RCC 7860 (cell line): ENCODE measurements at regions not wholly inside any gene's neighbourhood (a gene's known extent, or its start where the extent isn't known, plus 50 kb on each side); places are given as distances from the start of the nearest gene placed in this dataset.
A peak's percentile ranks its signal among the peaks of the same experiment; 100 is the strongest.

Experiments used
- DNase-seq: peaks from one replicate; pipeline ENCODE4 v3.0.0-alpha.2; 2015; ENCODE audit warnings: low spot score
- FAIRE-seq: peaks from 2 replicates; lab custom pipeline; 2012; peaks lifted over from hg19 to GRCh38; lab: Jason Lieb, UNC

- FAIRE-seq, result no peak
- DNase-seq, result peak; percentile 45
Measured at GRCh38 chr11:19597876-19598275, 114.8 kb upstream of the NAV2 start.

DNA sequence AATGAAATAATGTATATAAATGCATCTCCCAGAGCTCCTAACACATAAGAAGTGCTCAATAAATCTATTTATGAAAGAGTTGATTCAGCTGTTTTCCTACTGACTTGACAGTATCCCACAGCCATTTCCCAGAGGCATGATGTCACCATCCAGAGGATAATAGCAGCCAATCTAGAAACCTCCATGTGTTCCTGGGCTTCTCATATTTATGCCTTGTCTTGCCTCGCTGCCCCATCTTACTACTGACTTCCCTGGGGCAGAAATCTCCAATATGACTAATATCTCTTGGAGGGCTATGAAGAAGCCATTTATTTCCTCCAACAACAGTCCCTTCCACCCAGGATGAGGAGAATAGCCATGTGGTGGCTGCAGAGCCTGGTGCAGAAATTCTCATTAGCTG is 115.4 kb upstream of the NAV2 start:
- peak; percentile 69 for DNase-seq
- FAIRE-seq, result no peak

DNA sequence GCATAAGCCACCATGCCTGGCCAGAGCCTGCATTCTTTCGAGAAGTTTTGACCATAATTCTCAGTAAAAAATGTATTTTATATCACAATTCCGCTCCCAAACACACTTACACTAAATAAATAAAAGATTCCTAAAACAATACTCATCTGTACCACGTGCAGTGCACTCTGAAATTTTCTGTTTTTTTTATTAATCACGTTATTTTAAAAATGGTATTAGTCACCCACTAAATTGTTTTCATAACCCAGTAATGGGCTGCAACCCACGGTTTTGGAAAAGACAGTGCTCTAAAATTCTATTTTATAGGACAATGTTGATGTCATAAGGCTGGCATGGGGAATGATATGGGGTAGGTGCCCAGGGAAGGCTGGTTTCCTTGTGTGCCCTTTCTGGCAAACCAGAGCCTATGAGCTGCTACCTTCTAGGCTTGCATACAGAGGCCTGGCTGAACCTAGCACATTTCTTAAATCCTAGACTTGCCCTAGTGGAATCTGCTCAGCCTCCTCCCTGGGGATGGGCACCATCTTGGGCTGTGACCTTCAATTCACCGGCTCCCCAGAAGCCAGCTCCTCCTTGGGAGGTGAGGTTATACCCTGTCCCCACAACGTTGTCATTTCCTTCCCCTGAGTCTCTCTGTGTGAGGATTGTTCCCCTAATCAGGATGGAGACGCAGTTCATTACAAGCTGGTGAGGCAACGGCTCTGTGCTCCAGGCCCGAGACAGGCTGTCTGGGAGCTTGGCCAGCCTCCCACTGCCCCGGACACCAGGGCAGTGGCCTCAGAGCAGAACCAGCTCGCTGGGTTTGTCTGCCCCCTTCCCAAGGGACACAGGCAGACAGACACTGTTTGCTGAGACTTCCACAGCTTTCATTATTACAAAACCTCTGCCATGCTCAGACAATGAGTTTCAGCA is 116.5 kb upstream of the NAV2 start:
- DNase-seq (peak; percentile 62), FAIRE-seq (no peak)

- FAIRE-seq, result no peak
- no peak for DNase-seq
Measured at GRCh38 chr11:19595499-19595839, 117.2 kb upstream of the NAV2 start.

DNA sequence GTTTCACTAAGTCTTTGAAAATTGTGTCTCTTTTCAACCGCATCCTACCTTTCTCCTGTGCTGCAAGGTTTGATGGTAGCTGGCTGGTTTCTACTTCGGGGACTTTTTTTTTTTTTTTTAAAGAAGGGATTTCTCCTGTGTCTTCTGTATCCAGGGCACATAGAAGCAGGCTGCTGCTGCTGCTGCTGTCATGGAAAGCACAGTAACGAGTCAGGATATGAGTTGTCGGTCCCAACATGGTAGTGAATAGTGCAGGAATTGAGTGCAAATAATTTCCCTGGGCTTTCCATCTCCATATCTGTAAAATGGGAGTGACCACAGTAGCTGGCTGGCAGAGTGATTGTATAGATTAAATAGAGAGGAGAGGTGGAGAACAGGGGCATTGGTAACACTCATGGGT is 118.3 kb upstream of the NAV2 start:
- FAIRE-seq (no peak), DNase-seq (no peak)

DNA sequence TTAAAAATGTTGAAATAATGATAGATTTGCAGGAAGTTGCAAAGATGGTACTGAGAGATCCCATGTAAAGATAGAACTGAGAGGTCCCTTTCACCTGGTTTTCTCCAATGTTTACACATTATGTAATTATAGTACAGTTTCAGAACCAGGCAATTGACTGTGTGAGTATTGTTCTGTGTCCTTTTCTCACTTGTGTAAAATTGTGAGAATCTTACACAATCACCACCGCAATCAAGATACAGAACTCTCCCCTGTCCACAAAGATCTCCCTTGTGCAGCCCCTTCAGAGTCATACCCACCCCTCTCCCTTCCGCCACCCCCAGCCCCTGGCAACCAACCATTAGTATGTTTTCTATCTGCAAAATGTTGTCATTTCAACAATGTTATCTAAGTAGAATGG is 119.8 kb upstream of the NAV2 start:
- DNase-seq (no peak), FAIRE-seq (no peak)

DNA sequence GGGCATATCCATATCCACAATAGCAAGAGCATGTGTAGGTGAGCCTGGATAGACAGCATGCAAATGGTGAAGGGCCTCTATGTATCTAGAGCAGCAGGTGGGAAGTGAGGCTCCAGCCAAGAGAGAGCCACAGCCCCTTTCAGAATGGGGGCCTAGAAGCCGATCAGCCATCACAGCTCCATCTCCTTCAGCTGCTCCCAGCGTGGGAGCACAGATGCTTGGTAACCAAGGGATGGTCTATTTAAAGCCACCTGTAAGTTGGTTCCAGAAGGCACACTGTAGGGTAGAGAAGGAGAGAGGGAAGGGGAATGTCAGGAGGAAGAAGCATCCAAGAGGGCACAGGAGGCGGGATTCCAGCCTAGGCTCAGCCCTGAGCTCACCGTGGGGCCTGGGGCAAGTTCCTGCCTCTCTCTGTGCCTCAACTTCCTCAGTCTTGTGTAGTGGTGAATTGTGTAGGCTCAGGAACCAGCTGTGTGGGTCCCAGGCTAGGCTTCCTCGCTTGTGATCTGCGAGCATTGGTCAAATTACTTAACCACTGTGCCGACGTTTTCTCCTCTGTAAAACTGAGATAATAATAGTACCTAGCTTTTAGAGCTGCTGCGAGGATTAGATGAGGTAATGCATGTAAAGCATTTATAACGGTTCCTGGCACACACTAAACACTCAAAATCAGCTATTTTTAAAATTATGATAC is 122.9 kb upstream of the NAV2 start:
- DNase-seq (no peak), FAIRE-seq (no peak)

- no peak for DNase-seq
- no peak for FAIRE-seq
Measured at GRCh38 chr11:19587979-19588378, 124.7 kb upstream of the NAV2 start.

DNA sequence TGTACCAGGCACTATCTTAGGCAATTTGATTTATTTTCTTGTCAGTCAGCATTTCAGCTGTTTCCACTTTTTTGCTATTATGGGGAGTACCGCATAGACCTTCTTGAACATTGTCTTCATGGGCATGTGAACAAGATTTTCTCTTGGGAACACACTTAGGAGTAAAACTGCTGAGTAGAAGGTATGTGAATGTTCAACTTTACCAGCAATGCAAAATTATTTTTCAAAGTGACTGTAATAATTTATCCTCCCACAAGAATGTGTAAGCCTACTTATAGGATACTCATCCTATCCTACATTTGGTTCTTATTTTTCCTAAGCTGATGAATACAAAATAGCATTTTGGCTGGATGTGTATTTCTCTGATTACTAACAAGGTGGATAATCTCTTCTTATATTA is 132.0 kb upstream of the NAV2 start:
- FAIRE-seq, result no peak
- no peak for DNase-seq

DNA sequence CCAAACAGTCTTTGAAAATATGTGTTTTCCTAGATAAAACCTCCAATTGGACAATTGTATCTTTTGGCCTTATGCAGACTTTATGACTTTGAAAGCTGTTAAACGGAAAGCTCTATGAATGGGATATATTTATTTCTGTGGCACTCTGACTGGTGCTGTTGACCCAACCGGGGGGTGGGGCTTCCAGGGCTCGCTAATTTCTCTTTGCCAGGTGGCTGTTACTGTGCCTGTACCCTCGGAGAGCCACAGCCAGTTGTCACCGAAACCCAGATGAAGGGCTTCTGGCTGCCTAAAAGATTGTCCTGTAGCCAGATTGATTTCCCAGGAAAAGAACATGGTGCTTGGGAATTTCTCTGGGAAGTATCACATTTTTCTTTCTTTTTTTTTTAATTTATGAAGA is 132.7 kb upstream of the NAV2 start:
- FAIRE-seq (no peak), DNase-seq (no peak)

- FAIRE-seq (no peak), DNase-seq (no peak)
Measured at GRCh38 chr11:19578871-19579270, 133.8 kb upstream of the NAV2 start.

DNA sequence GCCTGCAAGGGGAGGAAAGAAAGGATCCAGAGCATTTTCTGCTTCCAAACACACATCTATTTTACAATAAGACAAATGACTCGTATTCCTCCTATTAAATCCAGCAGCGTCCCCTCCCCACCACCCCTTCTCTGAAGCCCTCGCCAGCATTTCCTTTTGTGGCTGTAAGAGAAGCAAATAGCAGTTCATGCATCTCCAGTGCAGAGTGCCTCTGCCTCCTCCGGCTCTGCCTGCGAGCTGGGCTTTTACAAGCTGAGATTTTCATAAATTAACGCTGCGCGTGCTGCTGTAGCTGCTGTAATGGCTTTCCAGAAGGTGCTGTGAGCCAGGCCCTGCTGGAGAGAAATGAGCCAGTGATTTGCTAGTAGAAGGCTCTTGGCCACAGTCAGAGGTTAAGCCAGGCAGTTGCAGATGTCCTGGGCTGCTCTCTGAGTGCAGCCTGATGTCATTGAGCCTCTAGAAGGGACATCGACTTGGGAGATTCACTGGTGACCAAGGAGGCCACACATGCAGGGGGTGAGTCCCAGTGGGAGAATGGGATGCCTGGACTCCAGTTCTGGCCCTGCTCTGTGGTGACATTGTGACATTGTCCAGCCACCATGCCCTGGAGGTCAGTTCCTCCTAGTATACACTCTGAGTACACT is 134.5 kb upstream of the NAV2 start:
- no peak for DNase-seq

GRCh38 chr11:19577391-19577975 is 135.2 kb upstream of the NAV2 start:
- no peak for FAIRE-seq

More for the DNA sequence above, 134.5 kb upstream of the NAV2 start:
- no peak for FAIRE-seq

GRCh38 chr11:19576903-19577302 is 135.7 kb upstream of the NAV2 start:
- DNase-seq (no peak), FAIRE-seq (no peak)

More at GRCh38 chr11:19577391-19577975, 135.2 kb upstream of the NAV2 start:
- no peak for DNase-seq

DNA sequence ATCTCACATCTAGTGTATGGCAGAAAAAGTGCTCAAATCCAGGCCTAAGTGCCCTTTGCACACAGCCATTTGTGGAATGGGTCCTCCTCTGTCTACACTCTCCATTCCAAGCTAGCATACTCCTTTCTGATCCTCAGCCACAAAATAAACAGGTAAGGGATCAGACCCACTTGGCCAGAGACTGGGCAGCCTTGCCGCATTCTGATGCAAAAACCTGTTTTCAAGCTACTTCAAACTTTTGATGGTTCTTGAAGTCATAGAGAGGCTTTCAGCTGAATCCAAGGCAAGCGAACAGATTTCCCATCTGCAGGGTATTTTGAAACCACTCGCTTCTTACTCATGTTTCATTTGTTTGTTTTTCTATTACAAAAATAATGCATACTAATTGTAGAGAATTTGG is 136.6 kb upstream of the NAV2 start:
- FAIRE-seq (no peak), DNase-seq (no peak)

- no peak for DNase-seq
- FAIRE-seq, result no peak
Measured at GRCh38 chr11:19574916-19575315, 137.7 kb upstream of the NAV2 start.

DNA sequence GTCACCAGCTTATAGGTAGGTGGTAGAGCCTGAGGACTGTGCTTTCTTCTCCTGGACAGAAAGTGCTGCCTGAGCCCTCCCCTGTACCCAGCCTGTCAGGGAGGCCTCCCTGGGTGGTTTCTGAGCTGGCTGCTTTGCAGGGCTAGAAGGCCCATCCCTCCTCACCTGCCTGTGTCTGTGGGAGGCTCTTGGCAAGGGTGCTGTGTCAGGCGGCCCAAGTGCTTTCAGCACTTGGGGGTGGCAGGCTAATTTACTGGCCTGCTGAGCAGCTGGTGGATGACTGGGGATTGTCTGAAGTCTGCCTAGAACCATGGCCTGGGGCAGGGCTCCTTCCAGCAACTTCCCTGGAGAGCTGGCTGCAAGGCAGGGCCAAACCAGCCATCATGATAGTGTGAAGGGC is 139.0 kb upstream of the NAV2 start:
- no peak for FAIRE-seq
- DNase-seq, result no peak

DNA sequence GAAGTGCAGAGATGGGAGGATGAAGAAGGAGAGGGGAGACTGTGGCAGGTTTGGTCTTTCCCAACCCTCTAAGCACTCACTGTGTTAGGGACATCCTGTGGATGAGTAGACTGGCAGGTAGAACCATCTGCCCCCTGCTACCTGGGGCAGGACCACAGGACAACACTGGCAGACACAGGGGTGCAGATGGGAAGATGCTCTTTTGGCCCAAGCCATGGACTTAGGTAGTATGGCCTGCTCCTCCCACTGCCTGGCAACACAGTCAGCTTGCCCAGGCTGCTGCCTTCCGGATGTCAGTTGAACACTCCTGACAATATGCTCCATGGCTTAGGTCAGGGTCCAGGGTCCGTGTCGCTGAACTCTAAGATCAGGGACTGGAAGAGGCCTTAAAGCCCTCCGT is 140.7 kb upstream of the NAV2 start:
- no peak for DNase-seq
- no peak for FAIRE-seq

DNA sequence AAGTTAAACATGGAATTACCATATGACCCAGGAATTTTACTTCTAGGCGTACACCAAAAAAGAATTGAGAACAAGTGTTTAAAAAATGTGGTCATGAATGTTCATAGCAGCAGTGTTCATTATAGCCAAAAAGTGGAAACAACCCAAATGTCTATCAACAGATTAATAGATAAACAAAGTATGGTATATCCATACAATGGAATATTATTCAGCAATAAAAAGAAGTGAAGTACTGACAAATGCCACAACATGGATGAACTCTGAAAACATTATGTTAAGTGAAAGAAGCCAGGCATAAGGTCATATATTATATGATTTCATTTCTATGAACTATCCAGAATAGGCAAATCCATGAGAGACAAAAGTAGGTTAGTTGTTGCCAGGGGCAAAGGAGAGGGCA is 141.7 kb upstream of the NAV2 start:
- FAIRE-seq (no peak), DNase-seq (no peak)

DNA sequence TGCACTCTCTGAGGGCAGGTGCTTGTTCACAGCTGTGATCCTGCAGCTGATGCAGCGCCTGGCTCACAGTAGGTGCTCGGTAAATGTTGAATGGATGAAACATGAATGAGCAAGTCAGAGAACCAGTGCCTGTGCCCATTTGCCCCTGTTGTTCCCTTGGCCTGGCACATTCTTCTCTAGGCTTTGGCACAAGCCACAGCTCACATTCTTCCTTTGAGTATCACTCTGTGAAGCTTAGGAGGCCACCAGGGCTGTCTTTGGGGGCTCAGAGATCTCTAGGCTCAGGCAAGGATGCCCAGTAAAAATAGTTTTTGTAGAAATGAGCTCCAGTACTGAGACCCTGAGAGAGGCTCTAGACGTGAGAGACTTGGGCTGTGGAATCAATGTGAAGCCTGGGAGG is 144.6 kb upstream of the NAV2 start:
- DNase-seq (no peak), FAIRE-seq (no peak)

- FAIRE-seq, result no peak
- no peak for DNase-seq
Measured at GRCh38 chr11:19566583-19567379, 145.9 kb upstream of the NAV2 start.
